ENCODE measurements at regions not wholly inside any gene's neighbourhood (a gene's known extent, or its start where the extent isn't known, plus 50 kb on each side); places are given as distances from the start of the nearest gene placed in this dataset.

DNA sequence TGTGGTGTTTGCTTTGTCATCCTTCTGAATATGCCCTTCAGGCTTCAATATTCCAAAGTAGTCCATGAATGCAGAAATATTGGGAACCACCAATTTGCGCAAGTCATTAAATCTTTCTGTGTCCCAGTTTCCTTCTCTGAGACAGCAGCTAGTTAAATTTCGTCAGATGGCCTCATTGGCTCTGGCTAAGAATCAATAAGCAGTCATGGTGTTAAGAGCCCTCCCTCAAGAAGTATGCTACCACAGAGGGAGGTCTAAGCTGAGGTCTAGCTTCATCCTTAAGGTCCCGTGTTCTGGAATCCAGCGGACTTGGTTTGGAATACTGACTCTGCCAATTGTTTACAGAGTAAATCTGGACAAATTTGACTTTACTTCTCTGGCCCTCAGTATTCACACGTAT, 59.1 kb upstream of the C5orf58 start:
- no peak overlapping the region for H2AFZ ChIP-seq (ENCODE audit: low read length)
- no peak overlapping the region for H3K4me2 ChIP-seq (ENCODE audit: insufficient read depth, insufficient read length, low read length)
- H3T11ph ChIP-seq (ENCODE audit: low read length): no peak overlapping the region
- no peak overlapping the region for H3K56ac ChIP-seq (ENCODE audit: insufficient read length, low read depth, low read length)
- no peak overlapping the region for H4K8ac ChIP-seq (replicated peaks; ENCODE audit: insufficient read length, low read depth, low read length)
- no peaks in the 10 kb centered on the region for H4K20me1 ChIP-seq (ENCODE audit: control insufficient read depth, insufficient read depth, insufficient read length)
- H3K27me3 ChIP-seq (ENCODE audit: insufficient read depth, low read length): no peaks in the 10 kb centered on the region
- no peak overlapping the region for H4K91ac ChIP-seq (ENCODE audit: insufficient read length, low read depth, low read length)
- no peak overlapping the region for H3K14ac ChIP-seq (ENCODE audit: insufficient read depth, low read length)
- H3K27ac ChIP-seq (ENCODE audit: insufficient read length, low read depth, low read length): no peak overlapping the region
- H2BK20ac ChIP-seq (ENCODE audit: low read depth, low read length, poor library complexity, severe bottlenecking): no peak overlapping the region
- no peak overlapping the region for H2BK120ac ChIP-seq (ENCODE audit: low read depth, low read length, poor library complexity, severe bottlenecking)
- H3K4ac ChIP-seq (ENCODE audit: low read depth, low read length): no peak overlapping the region
- no peak overlapping the region for H2BK5ac ChIP-seq (ENCODE audit: insufficient read length, low read length)
- TF ChIP-seq, protein P1, sequence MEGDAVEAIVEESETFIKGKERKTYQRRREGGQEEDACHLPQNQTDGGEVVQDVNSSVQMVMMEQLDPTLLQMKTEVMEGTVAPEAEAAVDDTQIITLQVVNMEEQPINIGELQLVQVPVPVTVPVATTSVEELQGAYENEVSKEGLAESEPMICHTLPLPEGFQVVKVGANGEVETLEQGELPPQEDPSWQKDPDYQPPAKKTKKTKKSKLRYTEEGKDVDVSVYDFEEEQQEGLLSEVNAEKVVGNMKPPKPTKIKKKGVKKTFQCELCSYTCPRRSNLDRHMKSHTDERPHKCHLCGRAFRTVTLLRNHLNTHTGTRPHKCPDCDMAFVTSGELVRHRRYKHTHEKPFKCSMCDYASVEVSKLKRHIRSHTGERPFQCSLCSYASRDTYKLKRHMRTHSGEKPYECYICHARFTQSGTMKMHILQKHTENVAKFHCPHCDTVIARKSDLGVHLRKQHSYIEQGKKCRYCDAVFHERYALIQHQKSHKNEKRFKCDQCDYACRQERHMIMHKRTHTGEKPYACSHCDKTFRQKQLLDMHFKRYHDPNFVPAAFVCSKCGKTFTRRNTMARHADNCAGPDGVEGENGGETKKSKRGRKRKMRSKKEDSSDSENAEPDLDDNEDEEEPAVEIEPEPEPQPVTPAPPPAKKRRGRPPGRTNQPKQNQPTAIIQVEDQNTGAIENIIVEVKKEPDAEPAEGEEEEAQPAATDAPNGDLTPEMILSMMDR (conservative IDR thresholded peaks at IDR 0.05): no peak
- no peak overlapping the region for H3K9ac ChIP-seq (ENCODE audit: extremely low read depth, insufficient read length, low read length)
- H3K9me3 ChIP-seq (ENCODE audit: control insufficient read depth, low read depth, low read length): no peaks in the 10 kb centered on the region
- H3K79me1 ChIP-seq (ENCODE audit: insufficient read depth, low read depth, low read length, poor library complexity, severe bottlenecking): no peaks in the 10 kb centered on the region
- DNase-seq: no peak
- H3K4me3 Mint-ChIP-seq: no peak overlapping the region
- no peak overlapping the region for H2AK5ac ChIP-seq (ENCODE audit: insufficient read length, low read length)
- H2BK15ac ChIP-seq (ENCODE audit: low read depth, low read length): no peak overlapping the region
- no peak overlapping the region for H4K5ac ChIP-seq (ENCODE audit: insufficient read length, low read depth, low read length)
- no peaks in the 10 kb centered on the region for H3K79me2 ChIP-seq (ENCODE audit: insufficient read depth, low read length)
- H3K23ac ChIP-seq (ENCODE audit: insufficient read length, low read depth, low read length): no peak overlapping the region
- no peaks in the 10 kb centered on the region for H3K36me3 Mint-ChIP-seq (ENCODE audit: insufficient read depth in 1 of 3, low read depth in 3 of 3)
- 0 out of 4 replicates have a peak, but pooled peaks cover 0 to 3% of the 10 kb centered on the region in 2 experiments for H3K4me1 Mint-ChIP-seq
- peaks cover 8% of the 10 kb centered on the region; the same call in 1 of the 2 replicates for H3K27me3 Mint-ChIP-seq (ENCODE audit: low read depth)
- no peaks in the 10 kb centered on the region for H3K9me3 Mint-ChIP-seq
- no peak overlapping the region for H3K27ac Mint-ChIP-seq
- H3K23me2 ChIP-seq (ENCODE audit: insufficient read length, low read depth, low read length, poor library complexity, severe bottlenecking): no peaks in the 10 kb centered on the region
- no peak overlapping the region for H2BK12ac ChIP-seq (ENCODE audit: insufficient read length, low read depth, low read length)
- H3K18ac ChIP-seq (ENCODE audit: insufficient read length, low read depth, low read length): no peak overlapping the region
- no CpG with 5 or more reads among the region's 5 CpGs for WGBS (ENCODE audit: extremely low coverage, insufficient read length, low lambda C conversion rate)
- no peaks in the 10 kb centered on the region for H3K4me1 ChIP-seq (ENCODE audit: insufficient read depth, low read length)

All from H9 (cell line).